Adrenal gland (tissue), 5 donors: ENCODE measurements at regions not wholly inside any gene's neighbourhood (a gene's known extent, or its start where the extent isn't known, plus 50 kb on each side); places are given as distances from the start of the nearest gene placed in this dataset.

Source experiments
- POLR2A ChIP-seq, 2 donors: fragments of 450-650 bp; IDR thresholded peaks; one replicate each; pipeline ENCODE4 v1.6.1; 2017; ENCODE audit warnings: antibody characterized with exemption in 2 of 2, mild to moderate bottlenecking in 2 of 2, moderate library complexity in 1 of 2
- TF ChIP-seq, protein P1 (sequence below), 6 experiments: fragments of 450-650 bp in 4 of 6; fragments of 200-600 bp in 2 of 6; sonication (generic) in 1 of 6; IDR thresholded peaks; 1 replicate in 5 of 6; 2 replicates in 1 of 6; pipeline versions ENCODE4 v1.5.1 to v1.8.0; 2016 to 2021; ENCODE audit warnings: antibody characterized with exemption in 6 of 6, mild to moderate bottlenecking in 2 of 6, moderate library complexity in 1 of 6
- donor health status: DM: no; HTN: no; CAD: no.

GRCh38 chrX:146189371-146189770 lies 371.7 kb downstream of the SLITRK2 start:
- TF ChIP-seq, protein P1, sequence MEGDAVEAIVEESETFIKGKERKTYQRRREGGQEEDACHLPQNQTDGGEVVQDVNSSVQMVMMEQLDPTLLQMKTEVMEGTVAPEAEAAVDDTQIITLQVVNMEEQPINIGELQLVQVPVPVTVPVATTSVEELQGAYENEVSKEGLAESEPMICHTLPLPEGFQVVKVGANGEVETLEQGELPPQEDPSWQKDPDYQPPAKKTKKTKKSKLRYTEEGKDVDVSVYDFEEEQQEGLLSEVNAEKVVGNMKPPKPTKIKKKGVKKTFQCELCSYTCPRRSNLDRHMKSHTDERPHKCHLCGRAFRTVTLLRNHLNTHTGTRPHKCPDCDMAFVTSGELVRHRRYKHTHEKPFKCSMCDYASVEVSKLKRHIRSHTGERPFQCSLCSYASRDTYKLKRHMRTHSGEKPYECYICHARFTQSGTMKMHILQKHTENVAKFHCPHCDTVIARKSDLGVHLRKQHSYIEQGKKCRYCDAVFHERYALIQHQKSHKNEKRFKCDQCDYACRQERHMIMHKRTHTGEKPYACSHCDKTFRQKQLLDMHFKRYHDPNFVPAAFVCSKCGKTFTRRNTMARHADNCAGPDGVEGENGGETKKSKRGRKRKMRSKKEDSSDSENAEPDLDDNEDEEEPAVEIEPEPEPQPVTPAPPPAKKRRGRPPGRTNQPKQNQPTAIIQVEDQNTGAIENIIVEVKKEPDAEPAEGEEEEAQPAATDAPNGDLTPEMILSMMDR (IDR thresholded peaks at IDR 0.05) = no peak
- TF ChIP-seq POLR2A (IDR thresholded peaks at IDR 0.05) = no peak
